ENCODE measurements at regions not wholly inside any gene's neighbourhood (a gene's known extent, or its start where the extent isn't known, plus 50 kb on each side); places are given as distances from the start of the nearest gene placed in this dataset.

- H3K4me3 ChIP-seq (ENCODE audit: low read length in 3 of 3): no peak overlapping the region
- H3K4me1 ChIP-seq (ENCODE audit: control insufficient read depth in 2 of 3, insufficient read depth in 2 of 3, low read depth in 1 of 3, low read length in 3 of 3): no peaks in the 10 kb centered on the region
- intact Hi-C loops (cut with DNase I): no loop called here
- no peak for TF ChIP-seq CTCF (IDR thresholded peaks at IDR 0.05; ENCODE audit: borderline replicate concordance, extremely low read depth, insufficient read depth)
- no peaks in the 10 kb centered on the region for H3K27me3 ChIP-seq (ENCODE audit: control insufficient read depth, insufficient read depth, low read length)
- no peak overlapping the region for H3K27ac ChIP-seq (ENCODE audit: low read depth in 2 of 2, low read length in 2 of 2)
- no peak for FAIRE-seq
- H3K9me3 ChIP-seq (ENCODE audit: control insufficient read depth in 2 of 3, insufficient read depth in 1 of 3, low read length in 3 of 3): no peaks in the 10 kb centered on the region
- no peaks in the 10 kb centered on the region for H3K36me3 ChIP-seq (ENCODE audit: control insufficient read depth in 2 of 3, insufficient read depth in 3 of 3, low read length in 3 of 3)
- no peak overlapping the region for H3K9ac ChIP-seq (ENCODE audit: low read length in 3 of 3)
- no peak for DNase-seq
These were observed 87.1 kb upstream of the IKZF1 start for GRCh38 chr7:50217401-50217800.

- intact Hi-C loops (cut with DNase I): no loop called here
- no peaks in the 10 kb centered on the region for H3K27me3 ChIP-seq (ENCODE audit: control insufficient read depth, insufficient read depth, low read length)
These were observed 87.9 kb upstream of the IKZF1 start for GRCh38 chr7:50216626-50217025.

GRCh38 chr7:50214771-50215170, 89.7 kb upstream of the IKZF1 start:
- TF ChIP-seq CTCF (IDR thresholded peaks at IDR 0.05; ENCODE audit: borderline replicate concordance, extremely low read depth, insufficient read depth): no peak
- Histone ChIP-seq H3K4me1 (ENCODE audit: control insufficient read depth in 2 of 3, insufficient read depth in 2 of 3, low read depth in 1 of 3, low read length in 3 of 3) (no peaks in the 10 kb centered on the region), H3K4me3 (ENCODE audit: low read length in 3 of 3) (no peak overlapping the region), H3K27ac (ENCODE audit: low read depth in 2 of 2, low read length in 2 of 2) (no peak overlapping the region), H3K27me3 (ENCODE audit: control insufficient read depth, insufficient read depth, low read length) (no peaks in the 10 kb centered on the region), H3K36me3 (ENCODE audit: control insufficient read depth in 2 of 3, insufficient read depth in 3 of 3, low read length in 3 of 3) (no peaks in the 10 kb centered on the region), H3K9me3 (ENCODE audit: control insufficient read depth in 2 of 3, insufficient read depth in 1 of 3, low read length in 3 of 3) (no peaks in the 10 kb centered on the region), H3K9ac (ENCODE audit: low read length in 3 of 3) (no peak overlapping the region)
- FAIRE-seq (no peak), DNase-seq (no peak)
- intact Hi-C loops (cut with DNase I): no loop called here

More at GRCh38 chr7:50216626-50217025, 87.9 kb upstream of the IKZF1 start:
- Histone ChIP-seq H3K9me3 (ENCODE audit: control insufficient read depth in 2 of 3, insufficient read depth in 1 of 3, low read length in 3 of 3) (no peaks in the 10 kb centered on the region), H3K36me3 (ENCODE audit: control insufficient read depth in 2 of 3, insufficient read depth in 3 of 3, low read length in 3 of 3) (no peaks in the 10 kb centered on the region), H3K4me3 (ENCODE audit: low read length in 3 of 3) (no peak overlapping the region), H3K27ac (ENCODE audit: low read depth in 2 of 2, low read length in 2 of 2) (no peak overlapping the region), H3K9ac (ENCODE audit: low read length in 3 of 3) (no peak overlapping the region), H3K4me1 (ENCODE audit: control insufficient read depth in 2 of 3, insufficient read depth in 2 of 3, low read depth in 1 of 3, low read length in 3 of 3) (no peaks in the 10 kb centered on the region)
- no peak for FAIRE-seq
- no peak for DNase-seq
- TF ChIP-seq CTCF (IDR thresholded peaks at IDR 0.05; ENCODE audit: borderline replicate concordance, extremely low read depth, insufficient read depth): no peak

- FAIRE-seq (no peak), DNase-seq (no peak)
- Histone ChIP-seq H3K27ac (ENCODE audit: low read depth in 2 of 2, low read length in 2 of 2) (no peak overlapping the region), H3K4me3 (ENCODE audit: low read length in 3 of 3) (no peak overlapping the region), H3K27me3 (ENCODE audit: control insufficient read depth, insufficient read depth, low read length) (no peaks in the 10 kb centered on the region), H3K36me3 (ENCODE audit: control insufficient read depth in 2 of 3, insufficient read depth in 3 of 3, low read length in 3 of 3) (no peaks in the 10 kb centered on the region), H3K9ac (ENCODE audit: low read length in 3 of 3) (no peak overlapping the region), H3K9me3 (ENCODE audit: control insufficient read depth in 2 of 3, insufficient read depth in 1 of 3, low read length in 3 of 3) (no peaks in the 10 kb centered on the region), H3K4me1 (ENCODE audit: control insufficient read depth in 2 of 3, insufficient read depth in 2 of 3, low read depth in 1 of 3, low read length in 3 of 3) (no peaks in the 10 kb centered on the region)
- intact Hi-C loops (cut with DNase I): no loop called here
- TF ChIP-seq CTCF (IDR thresholded peaks at IDR 0.05; ENCODE audit: borderline replicate concordance, extremely low read depth, insufficient read depth): no peak
These were observed 90.3 kb upstream of the IKZF1 start for GRCh38 chr7:50214126-50214670.

Data from kidney (tissue), 13 donors.